ENCODE measurements at regions not wholly inside any gene's neighbourhood (a gene's known extent, or its start where the extent isn't known, plus 50 kb on each side); places are given as distances from the start of the nearest gene placed in this dataset.

GRCh38 chr16:81175325-81175891 is 63.1 kb upstream of the BCO1 start (continued):
- TF ChIP-seq, protein P1, sequence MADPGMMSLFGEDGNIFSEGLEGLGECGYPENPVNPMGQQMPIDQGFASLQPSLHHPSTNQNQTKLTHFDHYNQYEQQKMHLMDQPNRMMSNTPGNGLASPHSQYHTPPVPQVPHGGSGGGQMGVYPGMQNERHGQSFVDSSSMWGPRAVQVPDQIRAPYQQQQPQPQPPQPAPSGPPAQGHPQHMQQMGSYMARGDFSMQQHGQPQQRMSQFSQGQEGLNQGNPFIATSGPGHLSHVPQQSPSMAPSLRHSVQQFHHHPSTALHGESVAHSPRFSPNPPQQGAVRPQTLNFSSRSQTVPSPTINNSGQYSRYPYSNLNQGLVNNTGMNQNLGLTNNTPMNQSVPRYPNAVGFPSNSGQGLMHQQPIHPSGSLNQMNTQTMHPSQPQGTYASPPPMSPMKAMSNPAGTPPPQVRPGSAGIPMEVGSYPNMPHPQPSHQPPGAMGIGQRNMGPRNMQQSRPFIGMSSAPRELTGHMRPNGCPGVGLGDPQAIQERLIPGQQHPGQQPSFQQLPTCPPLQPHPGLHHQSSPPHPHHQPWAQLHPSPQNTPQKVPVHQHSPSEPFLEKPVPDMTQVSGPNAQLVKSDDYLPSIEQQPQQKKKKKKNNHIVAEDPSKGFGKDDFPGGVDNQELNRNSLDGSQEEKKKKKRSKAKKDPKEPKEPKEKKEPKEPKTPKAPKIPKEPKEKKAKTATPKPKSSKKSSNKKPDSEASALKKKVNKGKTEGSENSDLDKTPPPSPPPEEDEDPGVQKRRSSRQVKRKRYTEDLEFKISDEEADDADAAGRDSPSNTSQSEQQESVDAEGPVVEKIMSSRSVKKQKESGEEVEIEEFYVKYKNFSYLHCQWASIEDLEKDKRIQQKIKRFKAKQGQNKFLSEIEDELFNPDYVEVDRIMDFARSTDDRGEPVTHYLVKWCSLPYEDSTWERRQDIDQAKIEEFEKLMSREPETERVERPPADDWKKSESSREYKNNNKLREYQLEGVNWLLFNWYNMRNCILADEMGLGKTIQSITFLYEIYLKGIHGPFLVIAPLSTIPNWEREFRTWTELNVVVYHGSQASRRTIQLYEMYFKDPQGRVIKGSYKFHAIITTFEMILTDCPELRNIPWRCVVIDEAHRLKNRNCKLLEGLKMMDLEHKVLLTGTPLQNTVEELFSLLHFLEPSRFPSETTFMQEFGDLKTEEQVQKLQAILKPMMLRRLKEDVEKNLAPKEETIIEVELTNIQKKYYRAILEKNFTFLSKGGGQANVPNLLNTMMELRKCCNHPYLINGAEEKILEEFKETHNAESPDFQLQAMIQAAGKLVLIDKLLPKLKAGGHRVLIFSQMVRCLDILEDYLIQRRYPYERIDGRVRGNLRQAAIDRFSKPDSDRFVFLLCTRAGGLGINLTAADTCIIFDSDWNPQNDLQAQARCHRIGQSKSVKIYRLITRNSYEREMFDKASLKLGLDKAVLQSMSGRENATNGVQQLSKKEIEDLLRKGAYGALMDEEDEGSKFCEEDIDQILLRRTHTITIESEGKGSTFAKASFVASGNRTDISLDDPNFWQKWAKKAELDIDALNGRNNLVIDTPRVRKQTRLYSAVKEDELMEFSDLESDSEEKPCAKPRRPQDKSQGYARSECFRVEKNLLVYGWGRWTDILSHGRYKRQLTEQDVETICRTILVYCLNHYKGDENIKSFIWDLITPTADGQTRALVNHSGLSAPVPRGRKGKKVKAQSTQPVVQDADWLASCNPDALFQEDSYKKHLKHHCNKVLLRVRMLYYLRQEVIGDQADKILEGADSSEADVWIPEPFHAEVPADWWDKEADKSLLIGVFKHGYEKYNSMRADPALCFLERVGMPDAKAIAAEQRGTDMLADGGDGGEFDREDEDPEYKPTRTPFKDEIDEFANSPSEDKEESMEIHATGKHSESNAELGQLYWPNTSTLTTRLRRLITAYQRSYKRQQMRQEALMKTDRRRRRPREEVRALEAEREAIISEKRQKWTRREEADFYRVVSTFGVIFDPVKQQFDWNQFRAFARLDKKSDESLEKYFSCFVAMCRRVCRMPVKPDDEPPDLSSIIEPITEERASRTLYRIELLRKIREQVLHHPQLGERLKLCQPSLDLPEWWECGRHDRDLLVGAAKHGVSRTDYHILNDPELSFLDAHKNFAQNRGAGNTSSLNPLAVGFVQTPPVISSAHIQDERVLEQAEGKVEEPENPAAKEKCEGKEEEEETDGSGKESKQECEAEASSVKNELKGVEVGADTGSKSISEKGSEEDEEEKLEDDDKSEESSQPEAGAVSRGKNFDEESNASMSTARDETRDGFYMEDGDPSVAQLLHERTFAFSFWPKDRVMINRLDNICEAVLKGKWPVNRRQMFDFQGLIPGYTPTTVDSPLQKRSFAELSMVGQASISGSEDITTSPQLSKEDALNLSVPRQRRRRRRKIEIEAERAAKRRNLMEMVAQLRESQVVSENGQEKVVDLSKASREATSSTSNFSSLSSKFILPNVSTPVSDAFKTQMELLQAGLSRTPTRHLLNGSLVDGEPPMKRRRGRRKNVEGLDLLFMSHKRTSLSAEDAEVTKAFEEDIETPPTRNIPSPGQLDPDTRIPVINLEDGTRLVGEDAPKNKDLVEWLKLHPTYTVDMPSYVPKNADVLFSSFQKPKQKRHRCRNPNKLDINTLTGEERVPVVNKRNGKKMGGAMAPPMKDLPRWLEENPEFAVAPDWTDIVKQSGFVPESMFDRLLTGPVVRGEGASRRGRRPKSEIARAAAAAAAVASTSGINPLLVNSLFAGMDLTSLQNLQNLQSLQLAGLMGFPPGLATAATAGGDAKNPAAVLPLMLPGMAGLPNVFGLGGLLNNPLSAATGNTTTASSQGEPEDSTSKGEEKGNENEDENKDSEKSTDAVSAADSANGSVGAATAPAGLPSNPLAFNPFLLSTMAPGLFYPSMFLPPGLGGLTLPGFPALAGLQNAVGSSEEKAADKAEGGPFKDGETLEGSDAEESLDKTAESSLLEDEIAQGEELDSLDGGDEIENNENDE (IDR thresholded peaks at IDR 0.05; ENCODE audit: insufficient replicate concordance, low read length): no peak
- TF ChIP-seq BACH1 (IDR thresholded peaks at IDR 0.05; ENCODE audit: low read length) (no peak), POU5F1 (IDR thresholded peaks at IDR 0.05; ENCODE audit: low read depth, low read length) (no peak), CHD1 (IDR thresholded peaks at IDR 0.05; ENCODE audit: low read depth, low read length) (no peak), MAX (IDR thresholded peaks at IDR 0.05) (no peak), SRF (IDR thresholded peaks at IDR 0.05; ENCODE audit: low read depth, low read length) (no peak), SAP30 (IDR thresholded peaks at IDR 0.05; ENCODE audit: insufficient read depth, insufficient replicate concordance, low read length) (no peak), CEBPB (IDR thresholded peaks at IDR 0.05; ENCODE audit: low read depth, low read length) (no peak), TAF7 (optimal IDR thresholded peaks at IDR 0.05; ENCODE audit: borderline replicate concordance, low read depth, low read length) (no peak)

Data from H1 (cell line).